Adrenal gland (tissue), 5 donors: ENCODE measurements at regions not wholly inside any gene's neighbourhood (a gene's known extent, or its start where the extent isn't known, plus 50 kb on each side); places are given as distances from the start of the nearest gene placed in this dataset.

Source experiments
- POLR2A ChIP-seq, 2 donors: fragments of 450-650 bp; IDR thresholded peaks; one replicate each; pipeline ENCODE4 v1.6.1; 2017; ENCODE audit warnings: antibody characterized with exemption in 2 of 2, mild to moderate bottlenecking in 2 of 2, moderate library complexity in 1 of 2
- TF ChIP-seq, protein P1 (sequence below), 6 experiments: fragments of 450-650 bp in 4 of 6; fragments of 200-600 bp in 2 of 6; sonication (generic) in 1 of 6; IDR thresholded peaks; 1 replicate in 5 of 6; 2 replicates in 1 of 6; pipeline versions ENCODE4 v1.5.1 to v1.8.0; 2016 to 2021; ENCODE audit warnings: antibody characterized with exemption in 6 of 6, mild to moderate bottlenecking in 2 of 6, moderate library complexity in 1 of 6
- donor health status: DM: no; HTN: no; CAD: no.

DNA sequence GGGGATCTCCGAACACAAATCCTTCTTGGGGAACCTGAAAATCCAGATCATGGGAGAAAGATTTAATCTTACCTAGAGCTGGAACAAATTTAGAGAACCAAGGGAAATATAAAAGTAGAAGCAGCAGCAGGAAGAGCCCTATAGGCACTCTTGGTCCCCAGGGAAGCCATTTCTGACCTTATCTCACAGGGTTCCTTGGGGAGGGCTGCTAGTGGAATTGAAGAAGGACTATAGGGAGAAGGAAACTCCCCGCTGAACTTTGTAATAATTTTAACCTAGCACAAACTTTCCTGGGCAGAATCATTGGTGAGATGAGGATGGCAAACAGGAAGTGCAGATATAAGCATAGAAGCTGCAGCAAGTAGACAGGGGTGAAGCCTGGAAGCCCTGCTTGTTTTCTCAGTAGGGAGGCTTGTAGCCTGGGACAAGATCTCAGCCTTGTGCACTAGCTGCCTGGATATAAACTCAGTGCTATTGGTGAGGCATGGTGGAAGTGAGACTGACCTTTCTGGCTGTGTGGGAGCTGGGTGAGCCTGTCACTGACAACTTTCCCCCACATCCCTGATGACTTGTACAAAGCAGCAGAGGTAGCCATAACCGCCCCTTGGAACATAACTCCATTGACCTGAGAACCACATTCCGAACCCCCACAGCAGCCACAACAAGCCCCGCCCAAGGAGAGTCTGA, 343.0 kb upstream of the TGFBR2 start:
- TF ChIP-seq, protein P1, sequence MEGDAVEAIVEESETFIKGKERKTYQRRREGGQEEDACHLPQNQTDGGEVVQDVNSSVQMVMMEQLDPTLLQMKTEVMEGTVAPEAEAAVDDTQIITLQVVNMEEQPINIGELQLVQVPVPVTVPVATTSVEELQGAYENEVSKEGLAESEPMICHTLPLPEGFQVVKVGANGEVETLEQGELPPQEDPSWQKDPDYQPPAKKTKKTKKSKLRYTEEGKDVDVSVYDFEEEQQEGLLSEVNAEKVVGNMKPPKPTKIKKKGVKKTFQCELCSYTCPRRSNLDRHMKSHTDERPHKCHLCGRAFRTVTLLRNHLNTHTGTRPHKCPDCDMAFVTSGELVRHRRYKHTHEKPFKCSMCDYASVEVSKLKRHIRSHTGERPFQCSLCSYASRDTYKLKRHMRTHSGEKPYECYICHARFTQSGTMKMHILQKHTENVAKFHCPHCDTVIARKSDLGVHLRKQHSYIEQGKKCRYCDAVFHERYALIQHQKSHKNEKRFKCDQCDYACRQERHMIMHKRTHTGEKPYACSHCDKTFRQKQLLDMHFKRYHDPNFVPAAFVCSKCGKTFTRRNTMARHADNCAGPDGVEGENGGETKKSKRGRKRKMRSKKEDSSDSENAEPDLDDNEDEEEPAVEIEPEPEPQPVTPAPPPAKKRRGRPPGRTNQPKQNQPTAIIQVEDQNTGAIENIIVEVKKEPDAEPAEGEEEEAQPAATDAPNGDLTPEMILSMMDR (IDR thresholded peaks at IDR 0.05): no peak
- no peak for TF ChIP-seq POLR2A (IDR thresholded peaks at IDR 0.05)
